ENCODE measurements at regions not wholly inside any gene's neighbourhood (a gene's known extent, or its start where the extent isn't known, plus 50 kb on each side); places are given as distances from the start of the nearest gene placed in this dataset.

- TF ChIP-seq EZH2 (IDR thresholded peaks at IDR 0.05; ENCODE audit: borderline replicate concordance), result no peak
- TF ChIP-seq CTCF (IDR thresholded peaks at IDR 0.05; ENCODE audit: poor library complexity), result no peak
- no peak for TF ChIP-seq EZH2phosphoT487 (IDR thresholded peaks at IDR 0.05; ENCODE audit: low read depth, severe bottlenecking, unreplicated experiment)
Observed at GRCh38 chr6:118704915-118705314, 53.5 kb upstream of the CEP85L start.

All from hepatocyte (in vitro differentiated cells).